ENCODE measurements at regions not wholly inside any gene's neighbourhood (a gene's known extent, or its start where the extent isn't known, plus 50 kb on each side); places are given as distances from the start of the nearest gene placed in this dataset.
A peak's percentile ranks its signal among the peaks of the same experiment; 100 is the strongest.
"Not testable (repeated sequence)": the region's sequence is repeated elsewhere in the genome, so short reads cannot be mapped to it uniquely, and the experiment has no call there.

GRCh38 chr22:42217752-42218280 is 52.6 kb downstream of the TCF20 start:
- DNase-seq (ENCODE audit: low spot score) (no peak), FAIRE-seq (no peak)

DNA sequence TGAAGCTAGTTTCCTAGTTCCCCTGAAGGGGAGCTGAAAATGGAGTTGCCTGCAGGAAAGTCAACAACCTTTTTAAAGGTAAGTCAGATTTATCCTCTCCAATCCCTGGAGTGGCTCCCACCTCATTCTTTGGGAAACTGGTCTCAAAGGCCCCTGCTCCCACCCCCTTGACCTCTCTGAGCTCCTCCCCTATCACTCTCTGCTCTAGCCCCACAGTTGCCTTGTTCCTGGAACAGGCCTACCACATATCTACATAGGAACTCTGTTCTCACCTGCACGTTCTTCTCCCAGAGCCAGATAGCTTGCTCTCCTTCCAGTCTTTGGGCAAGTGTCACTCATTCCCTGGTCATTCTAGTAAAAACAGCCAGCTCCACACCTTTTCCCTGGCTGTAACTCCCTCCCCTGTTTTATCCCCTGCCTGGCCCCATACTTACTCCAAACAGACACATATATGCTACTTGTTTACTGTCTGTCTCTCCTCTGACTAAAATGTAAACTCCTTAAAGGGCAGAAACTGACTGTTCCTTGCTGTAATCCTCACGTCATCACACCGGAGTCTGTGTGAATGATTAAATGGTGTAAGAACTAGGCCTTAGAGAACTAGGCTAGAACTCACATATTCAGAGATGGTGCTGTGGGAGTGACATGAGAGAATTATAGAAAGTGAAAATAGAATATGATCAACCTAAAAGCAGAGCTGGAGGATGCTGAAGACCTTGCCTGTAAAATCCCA is 53.3 kb downstream of the TCF20 start:
- DNase-seq (ENCODE audit: low spot score) (no peak), FAIRE-seq (no peak)

GRCh38 chr22:42214633-42215415 is 55.6 kb downstream of the TCF20 start:
- no peak for FAIRE-seq

DNA sequence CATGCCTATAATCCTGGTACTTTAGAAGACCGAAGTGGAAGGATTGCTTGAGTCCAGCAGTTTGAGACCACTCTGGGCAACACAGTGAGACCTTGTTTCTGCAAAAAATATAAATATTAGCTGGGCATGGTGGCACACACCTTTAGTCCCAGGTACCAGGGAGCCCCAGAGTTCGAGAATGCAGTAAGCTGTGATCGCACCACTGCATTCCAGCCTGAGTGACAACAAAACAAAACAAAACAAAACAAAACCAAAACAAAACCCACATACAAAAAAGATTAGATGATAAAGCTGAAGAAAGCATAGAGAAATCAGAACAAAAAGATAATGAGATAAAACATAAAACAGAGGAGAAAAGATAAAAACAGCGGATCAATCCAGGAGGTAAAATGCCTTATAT is 62.1 kb downstream of the TCF20 start:
- FAIRE-seq (no peak), DNase-seq (ENCODE audit: low spot score) (no peak)

More at GRCh38 chr22:42214633-42215415, 55.6 kb downstream of the TCF20 start:
- no peak for DNase-seq (ENCODE audit: low spot score)

DNA sequence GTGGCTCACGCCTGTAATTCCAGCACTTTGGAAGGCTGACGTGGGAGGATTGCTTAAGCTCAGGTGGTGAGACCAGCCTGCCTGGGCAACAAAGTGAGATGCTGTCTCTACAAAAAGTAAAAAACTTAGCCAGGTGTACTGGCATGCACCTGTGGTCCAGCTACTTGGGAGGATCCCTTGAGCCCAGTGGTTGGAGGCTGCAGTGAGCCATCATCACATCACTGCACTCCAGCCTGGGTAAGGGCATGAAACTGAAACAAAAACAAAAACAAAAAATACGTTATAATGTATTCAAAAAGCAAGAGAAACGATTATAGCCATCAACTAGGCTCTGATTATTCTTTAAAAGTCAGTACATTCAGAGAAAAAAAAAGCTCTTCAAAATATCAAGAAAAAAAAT is 62.5 kb downstream of the TCF20 start:
- DNase-seq (ENCODE audit: low spot score): no peak
- FAIRE-seq: no peak

DNA sequence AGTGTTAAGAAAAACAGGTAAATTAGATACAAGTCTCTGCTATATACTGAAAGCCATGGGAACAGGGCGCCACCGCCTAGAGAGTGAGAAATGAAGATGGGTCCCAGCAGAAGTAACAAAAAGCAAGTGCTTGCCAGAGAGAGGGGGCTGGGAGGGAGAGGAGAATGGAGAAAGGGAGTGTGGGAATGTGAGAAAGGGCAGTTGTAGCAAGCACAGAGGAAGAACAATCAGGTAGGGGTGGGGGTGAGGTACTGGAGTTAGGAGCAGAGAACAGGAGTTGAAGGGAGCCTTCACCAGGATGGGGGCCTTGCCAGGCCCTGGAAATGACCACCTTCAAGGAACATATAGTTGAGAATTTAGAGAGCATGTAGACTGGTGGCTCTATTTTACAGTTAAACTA is 66.8 kb downstream of the TCF20 start:
- no peak for DNase-seq (ENCODE audit: low spot score)
- FAIRE-seq: no peak

DNA sequence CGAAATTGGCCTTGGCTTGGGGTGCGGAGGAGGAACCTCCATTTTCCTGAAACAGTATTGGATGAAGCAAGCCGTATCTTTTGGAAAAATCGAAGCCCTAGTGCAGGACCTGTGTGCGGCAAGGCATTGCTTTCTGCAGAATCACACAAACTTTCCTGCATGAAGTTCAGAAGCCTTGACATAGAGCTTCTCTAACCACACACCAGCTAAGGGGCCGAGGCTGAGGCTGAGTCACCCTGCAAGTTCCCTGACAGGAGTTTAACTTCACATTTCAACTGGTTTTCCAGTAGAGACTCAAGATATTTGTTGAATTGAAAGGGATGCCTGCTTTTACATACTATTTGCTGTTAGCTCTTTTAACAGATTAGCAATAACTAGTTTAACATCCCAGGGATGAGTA is 67.8 kb downstream of the TCF20 start:
- FAIRE-seq (no peak), DNase-seq (ENCODE audit: low spot score) (no peak)

- DNase-seq (ENCODE audit: low spot score): no peak
- peak; percentile 9 for FAIRE-seq
Measured at GRCh38 chr22:42202048-42202447, 68.4 kb downstream of the TCF20 start.

DNA sequence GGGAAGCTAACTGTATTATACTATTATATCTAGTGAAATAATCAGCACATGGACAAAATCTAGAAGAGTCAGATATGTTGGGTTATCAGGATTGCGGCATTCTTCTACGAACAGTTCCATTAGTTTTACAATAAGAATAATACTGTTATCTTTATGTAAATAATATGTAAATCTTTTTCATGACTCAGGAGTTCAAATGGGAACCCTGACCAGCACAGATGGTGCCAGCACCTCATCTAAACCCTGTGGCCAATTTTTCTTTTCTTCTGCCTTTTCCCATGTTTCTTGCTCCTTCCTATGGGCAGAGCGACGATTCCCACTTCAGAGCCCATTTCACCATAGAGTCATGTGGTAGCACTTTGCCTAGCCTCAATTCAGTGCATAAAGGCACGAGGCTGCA is 68.4 kb upstream of the CYP2D6 start:
- DNase-seq (ENCODE audit: low spot score): no peak
- FAIRE-seq: no peak

DNA sequence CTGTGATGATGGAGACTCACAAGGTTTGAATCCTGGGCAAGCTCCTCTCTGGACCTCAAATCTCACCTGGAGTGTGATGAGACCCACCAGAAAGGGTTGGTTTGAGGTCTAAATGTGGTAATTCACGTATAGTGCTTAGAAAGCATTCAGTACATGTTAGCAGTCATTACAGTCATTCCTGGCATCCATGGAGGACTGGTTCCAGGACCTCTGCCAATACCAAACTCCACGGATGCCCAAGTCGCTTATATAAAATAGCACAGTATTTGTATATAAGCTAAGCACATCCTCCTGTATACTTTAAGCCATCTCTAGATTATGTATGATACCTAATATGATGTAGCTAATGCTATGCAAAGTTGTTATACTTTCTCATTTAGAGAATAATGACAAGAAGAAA is 67.6 kb upstream of the CYP2D6 start:
- FAIRE-seq: no peak
- no peak for DNase-seq (ENCODE audit: low spot score)

DNA sequence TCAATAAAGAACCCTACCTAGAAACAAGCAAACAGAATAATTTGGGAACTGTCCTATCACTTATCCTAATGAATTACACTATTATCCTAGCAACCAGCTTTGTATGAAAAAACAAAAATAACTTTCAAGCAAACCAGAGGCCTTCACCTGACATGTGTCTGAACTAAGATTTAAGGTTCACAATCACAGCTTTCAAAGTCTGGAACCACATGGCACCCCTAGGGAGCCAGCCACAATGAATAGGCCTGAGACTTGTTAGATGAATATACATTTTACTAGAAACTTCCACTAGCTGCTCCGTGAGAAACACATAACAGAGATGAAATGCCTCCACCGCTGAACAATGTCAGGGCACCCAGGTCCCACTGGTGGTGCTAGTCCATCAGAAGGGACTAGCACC is 65.8 kb upstream of the CYP2D6 start:
- no peak for FAIRE-seq
- no peak for DNase-seq (ENCODE audit: low spot score)

DNA sequence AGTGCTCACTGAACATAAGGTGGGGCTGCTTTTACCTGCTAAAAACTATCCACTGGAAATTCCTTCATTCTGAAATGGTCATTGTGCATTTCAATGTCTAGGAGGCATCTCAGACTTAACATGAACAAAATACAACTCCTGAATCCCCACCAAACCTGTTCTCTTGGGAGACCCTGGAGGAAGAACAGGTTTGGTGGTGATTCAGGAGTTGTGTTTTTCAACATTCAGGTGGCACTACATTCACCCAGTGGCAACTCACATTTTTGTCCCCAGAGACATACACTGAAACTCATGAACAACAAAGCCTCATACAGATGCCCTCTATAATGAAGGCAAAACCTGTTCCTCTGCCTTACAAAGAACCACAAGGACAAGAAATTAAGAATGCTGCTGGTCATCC is 64.3 kb upstream of the CYP2D6 start:
- no peak for FAIRE-seq
- DNase-seq (ENCODE audit: low spot score): no peak

- DNase-seq (ENCODE audit: low spot score) (no peak), FAIRE-seq (no peak)
Measured at GRCh38 chr22:42194104-42194851, 63.7 kb upstream of the CYP2D6 start.

DNA sequence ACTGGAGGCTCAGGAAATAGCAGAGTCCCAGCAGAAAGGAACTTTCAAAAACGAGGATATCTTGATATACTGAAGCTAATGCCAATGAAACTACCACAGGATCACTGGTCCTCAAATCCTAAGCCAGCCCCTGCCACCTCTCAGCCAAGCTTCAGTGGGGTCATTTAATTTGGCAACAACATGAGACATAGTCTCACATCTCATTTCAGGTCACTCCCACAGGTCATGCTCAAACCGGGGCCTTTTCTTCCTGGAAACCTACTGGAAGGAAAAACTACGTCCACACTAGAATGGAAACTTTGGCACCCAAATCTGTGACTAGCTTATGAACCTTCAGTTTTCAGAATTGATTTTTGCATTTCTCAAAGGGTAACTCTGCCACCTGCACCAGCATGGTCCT is 61.9 kb upstream of the CYP2D6 start:
- DNase-seq (ENCODE audit: low spot score): no peak
- FAIRE-seq: no peak

- DNase-seq (ENCODE audit: low spot score): no peak
- peak; percentile 68 for FAIRE-seq
Measured at GRCh38 chr22:42190274-42190673, 59.7 kb upstream of the CYP2D6 start.

GRCh38 chr22:42189761-42190160 is 59.2 kb upstream of the CYP2D6 start:
- FAIRE-seq (no peak), DNase-seq (ENCODE audit: low spot score) (no peak)

- DNase-seq (ENCODE audit: low spot score) (peak; percentile 69), FAIRE-seq (peak; percentile 90)
Measured at GRCh38 chr22:42188808-42189447, 58.3 kb upstream of the CYP2D6 start.

- no peak for DNase-seq (ENCODE audit: low spot score)
- peak; percentile 13 for FAIRE-seq
Measured at GRCh38 chr22:42187646-42188045, 57.0 kb upstream of the CYP2D6 start.

DNA sequence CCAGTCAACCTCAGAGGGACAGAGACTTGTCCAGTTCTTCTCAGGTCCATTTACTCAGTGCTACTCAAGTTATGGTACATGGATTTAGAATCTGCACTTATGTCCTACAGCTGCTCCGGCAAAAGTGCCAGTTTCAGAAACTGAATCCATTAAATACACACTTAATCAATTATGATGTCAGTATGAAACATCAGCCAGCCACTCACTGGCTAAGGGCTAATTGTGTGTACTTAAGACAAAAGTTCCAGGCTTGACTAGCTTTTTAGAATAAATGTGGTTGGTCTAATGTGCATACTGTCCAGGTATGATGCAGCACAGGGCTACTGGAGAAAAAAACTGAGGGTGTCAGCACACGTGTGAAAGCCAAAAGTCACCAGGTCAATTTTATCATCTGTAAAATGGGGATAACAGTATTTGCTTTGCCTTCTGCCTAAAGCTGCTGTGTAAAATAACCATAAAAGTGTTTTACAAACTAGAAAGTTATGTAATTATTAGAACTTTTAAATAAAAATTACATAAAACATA is 55.4 kb upstream of the CYP2D6 start:
- DNase-seq (ENCODE audit: low spot score) (no peak), FAIRE-seq (no peak)

GRCh38 chr22:42184852-42185251 is 54.2 kb upstream of the CYP2D6 start:
- DNase-seq (ENCODE audit: low spot score) (no peak), FAIRE-seq (no peak)

DNA sequence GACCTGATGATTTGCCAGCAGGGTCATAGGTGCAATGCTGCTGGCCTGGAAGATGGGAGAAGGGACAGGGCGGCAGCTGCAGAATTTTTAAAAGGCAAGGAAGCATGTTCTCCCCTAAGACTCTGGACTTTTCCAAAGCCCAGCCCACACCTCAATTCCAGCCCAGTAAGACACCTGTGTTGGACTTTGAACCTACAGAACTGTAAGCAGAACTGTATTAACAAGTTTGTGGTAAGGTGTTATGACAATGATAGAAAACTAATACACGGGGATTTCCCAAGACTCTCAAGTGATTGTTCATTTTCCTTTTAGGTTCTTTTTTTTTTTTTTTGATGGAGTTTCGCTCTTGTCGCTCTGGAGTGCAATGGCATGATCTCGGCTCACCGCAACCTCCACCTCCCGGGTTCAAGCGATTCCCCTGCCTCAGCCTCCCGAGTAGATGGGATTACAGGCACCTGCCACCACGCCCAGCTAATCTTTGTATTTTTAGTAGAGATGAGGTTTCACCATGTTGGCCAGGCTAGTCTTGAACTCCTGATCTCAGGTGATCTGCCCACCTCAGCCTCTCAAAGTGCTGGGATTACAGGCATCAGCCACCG is 53.0 kb upstream of the CYP2D6 start:
- FAIRE-seq; DNase-seq (ENCODE audit: low spot score): not testable (repeated sequence)

All from urothelium cell line (cell line).